Neural cell (in vitro differentiated cells): ENCODE measurements at regions not wholly inside any gene's neighbourhood (a gene's known extent, or its start where the extent isn't known, plus 50 kb on each side); places are given as distances from the start of the nearest gene placed in this dataset.

ENCODE experiments used
- H2AFZ ChIP-seq: fragments of 200-600, 300-800 bp; sonication (generic), shearing (Covaris generic); 2 replicates; pipeline ENCODE4 v1.6.0; 2014; ENCODE audit warnings: low read depth, mild to moderate bottlenecking, antibody characterized with exemption, low read length, moderate library complexity
- H3F3A ChIP-seq: fragments of 200-600 bp; shearing (Covaris generic); 2 replicates; pipeline ENCODE4 v1.6.1; 2016; ENCODE audit warnings: mild to moderate bottlenecking, moderate library complexity, mixed read lengths, antibody characterized with exemption, low read length; ENCODE audit not compliant: insufficient read depth, poor library complexity, severe bottlenecking
- H3K27ac ChIP-seq: fragments of 200-600, 300-800 bp; sonication (generic), shearing (Covaris generic); 2 replicates; pipeline ENCODE4 v1.5.1; 2014; ENCODE audit warnings: mild to moderate bottlenecking, low read length, moderate library complexity
- H3K27me3 ChIP-seq: fragments of 300-800, 200-600 bp; sonication (generic), shearing (Covaris generic); 2 replicates; pipeline ENCODE4 v1.6.0; 2014; ENCODE audit warnings: mild to moderate bottlenecking, low read depth, low read length, moderate library complexity; ENCODE audit not compliant: insufficient read depth
- H3K36me3 ChIP-seq: fragments of 300-800, 200-600 bp; sonication (generic), shearing (Covaris generic); 2 replicates; pipeline ENCODE4 v1.5.1; 2014; ENCODE audit warnings: mild to moderate bottlenecking, antibody characterized with exemption, low read length, moderate library complexity; ENCODE audit not compliant: insufficient read depth
- H3K4me2 ChIP-seq: fragments of 300-800, 200-600 bp; sonication (generic), shearing (Covaris generic); 2 replicates; pipeline ENCODE4 v1.6.0; 2014; ENCODE audit warnings: mild to moderate bottlenecking, low read length
- H3K4me3 ChIP-seq: fragments of 300-800, 200-600 bp; sonication (generic), shearing (Covaris generic); 2 replicates; pipeline ENCODE4 v1.5.1; 2014; ENCODE audit warnings: mild to moderate bottlenecking, low read length, moderate library complexity
- H3K79me2 ChIP-seq: fragments of 200-600 bp; shearing (Covaris generic); replicated peaks from 2 replicates; pipeline ENCODE4 v1.6.0; 2014; ENCODE audit warnings: mild to moderate bottlenecking, low read length, moderate library complexity; ENCODE audit not compliant: insufficient read depth
- H3K9ac ChIP-seq: fragments of 300-800, 200-600 bp; sonication (generic), shearing (Covaris generic); 2 replicates; pipeline ENCODE4 v1.6.1; 2016; ENCODE audit warnings: mild to moderate bottlenecking, low read length, mixed read lengths
- H3K9me2 ChIP-seq: fragments of 200-600 bp; shearing (Covaris generic); 2 replicates; pipeline ENCODE4 v1.6.1; 2016; ENCODE audit warnings: mild to moderate bottlenecking, low read length, mixed read lengths; ENCODE audit not compliant: insufficient read depth
- H3K9me3 ChIP-seq: fragments of 200-600, 300-800 bp; sonication (generic), shearing (Covaris generic); 2 replicates; pipeline ENCODE4 v1.6.1; 2016; ENCODE audit warnings: mild to moderate bottlenecking, mixed run types, low read length, moderate library complexity, mixed read lengths
- H4K20me1 ChIP-seq: fragments of 200-600 bp; shearing (Covaris generic); 2 replicates; pipeline ENCODE4 v1.6.1; 2016; ENCODE audit warnings: mild to moderate bottlenecking, mixed run types; ENCODE audit not compliant: insufficient read depth
- CTCF ChIP-seq: fragments of 450-650 bp; IDR thresholded peaks from 2 replicates; pipeline ENCODE4 v1.5.1; 2014; ENCODE audit warnings: antibody characterized with exemption, mild to moderate bottlenecking, moderate library complexity; ENCODE audit not compliant: poor library complexity, severe bottlenecking
- EP300 ChIP-seq: fragments of 450-650 bp; conservative IDR thresholded peaks from 2 replicates; pipeline ENCODE4 v1.6.1; 2014; ENCODE audit warnings: antibody characterized with exemption, mild to moderate bottlenecking, moderate library complexity; ENCODE audit not compliant: poor library complexity, severe bottlenecking
- EZH2 ChIP-seq: fragments of 200-600, 300-800 bp; shearing (Covaris generic), sonication (generic); IDR thresholded peaks from 2 replicates; pipeline ENCODE4 v1.6.1; 2014; ENCODE audit warnings: antibody characterized with exemption, low read length, borderline replicate concordance, mild to moderate bottlenecking; ENCODE audit not compliant: insufficient read depth, poor library complexity, severe bottlenecking
- MXI1 ChIP-seq: fragments of 450-650 bp; conservative IDR thresholded peaks from 2 replicates; pipeline ENCODE4 v1.6.1; 2014; ENCODE audit warnings: antibody characterized with exemption, mild to moderate bottlenecking; ENCODE audit not compliant: poor library complexity, severe bottlenecking
- POLR2AphosphoS5 ChIP-seq: IDR thresholded peaks from 2 replicates; pipeline ENCODE4 v1.6.1; 2012
- RAD21 ChIP-seq: fragments of 450-650 bp; conservative IDR thresholded peaks from 2 replicates; pipeline ENCODE4 v1.6.1; 2014; ENCODE audit warnings: antibody characterized with exemption, mild to moderate bottlenecking, moderate library complexity
- REST ChIP-seq: IDR thresholded peaks from 2 replicates; pipeline ENCODE4 v1.6.1; 2012; ENCODE audit warnings: borderline replicate concordance
- SMC3 ChIP-seq: fragments of 450-650 bp; conservative IDR thresholded peaks from 2 replicates; pipeline ENCODE4 v1.6.1; 2014; ENCODE audit warnings: antibody characterized with exemption, mild to moderate bottlenecking, moderate library complexity; ENCODE audit not compliant: poor library complexity
- TAF1 ChIP-seq: IDR thresholded peaks from 2 replicates; pipeline ENCODE4 v1.6.1; 2012; ENCODE audit warnings: low read depth

GRCh38 chr2:228646061-228646460, 464.6 kb upstream of the SPHKAP start:
- no peak overlapping the region for H3K4me2 ChIP-seq
- no peak overlapping the region for H3K4me3 ChIP-seq
- H3K9me3 ChIP-seq = no peaks in the 10 kb centered on the region
- TF ChIP-seq REST (no peak), RAD21 (no peak), MXI1 (no peak), POLR2AphosphoS5 (no peak), TAF1 (no peak), CTCF (no peak), SMC3 (no peak), EZH2 (no peak), EP300 (no peak)
- H3K36me3 ChIP-seq = no peaks in the 10 kb centered on the region
- no peaks in the 10 kb centered on the region for H3K9me2 ChIP-seq
- no peak overlapping the region for H3K27ac ChIP-seq
- H3K79me2 ChIP-seq = no peaks in the 10 kb centered on the region
- no peaks in the 10 kb centered on the region for H4K20me1 ChIP-seq
- H3K9ac ChIP-seq = no peak overlapping the region
- no peak overlapping the region for H2AFZ ChIP-seq
- H3F3A ChIP-seq = no peaks in the 10 kb centered on the region
- no peaks in the 10 kb centered on the region for H3K27me3 ChIP-seq

GRCh38 chr2:228644199-228644598, 462.7 kb upstream of the SPHKAP start:
- Histone ChIP-seq H3F3A (no peaks in the 10 kb centered on the region), H3K79me2 (no peaks in the 10 kb centered on the region), H4K20me1 (no peaks in the 10 kb centered on the region), H3K36me3 (no peaks in the 10 kb centered on the region), H3K4me3 (no peak overlapping the region), H3K27me3 (no peaks in the 10 kb centered on the region), H3K4me2 (no peak overlapping the region), H3K9me3 (no peaks in the 10 kb centered on the region), H2AFZ (no peak overlapping the region), H3K27ac (no peak overlapping the region), H3K9ac (no peak overlapping the region), H3K9me2 (no peaks in the 10 kb centered on the region)
- TF ChIP-seq REST (no peak), SMC3 (no peak), MXI1 (no peak), EZH2 (no peak), RAD21 (no peak), POLR2AphosphoS5 (no peak), CTCF (no peak), TAF1 (no peak), EP300 (no peak)
